ENCODE measurements at regions not wholly inside any gene's neighbourhood (a gene's known extent, or its start where the extent isn't known, plus 50 kb on each side); places are given as distances from the start of the nearest gene placed in this dataset.

GRCh38 chr12:79988368-79988767, 53.5 kb upstream of the PPP1R12A start:
- TF ChIP-seq CTCF (IDR thresholded peaks at IDR 0.05) = no peak
- no peaks in the 10 kb centered on the region for H3K36me3 ChIP-seq (ENCODE audit: low read depth)
- H3K4me3 ChIP-seq = no peak overlapping the region
- no peaks in the 10 kb centered on the region for H3K9me3 ChIP-seq
- H3K4me1 ChIP-seq (ENCODE audit: low read depth) = no peaks in the 10 kb centered on the region
- DNase-seq = no peak
- intact Hi-C loops (cut with DNase I, micrococcal nuclease) = no loop called here
- no peak for ATAC-seq

- ATAC-seq (no peak), DNase-seq (no peak)
- intact Hi-C loops (cut with DNase I, micrococcal nuclease) = no loop called here
- Histone ChIP-seq H3K4me3 (no peak overlapping the region), H3K4me1 (ENCODE audit: low read depth) (no peaks in the 10 kb centered on the region), H3K36me3 (ENCODE audit: low read depth) (no peaks in the 10 kb centered on the region), H3K9me3 (no peaks in the 10 kb centered on the region)
- no peak for TF ChIP-seq CTCF (IDR thresholded peaks at IDR 0.05)
Observed at GRCh38 chr12:79987731-79988130, 52.8 kb upstream of the PPP1R12A start.

All from mucosa of descending colon (tissue), 3 donors.